Bronchial epithelial cell (primary cell): ENCODE measurements at regions not wholly inside any gene's neighbourhood (a gene's known extent, or its start where the extent isn't known, plus 50 kb on each side); places are given as distances from the start of the nearest gene placed in this dataset.

Source experiments
- DNase-seq: peaks from one replicate; pipeline ENCODE4 v3.0.0-alpha.2; 2010; ENCODE audit warnings: low read depth
- FAIRE-seq: peaks from 2 replicates; lab custom pipeline; 2011; peaks lifted over from hg19 to GRCh38; lab: Jason Lieb, UNC
- H3K27me3 ChIP-seq: 2 replicates; pipeline ENCODE4 v1.5.1; 2011; ENCODE audit warnings: low read length; ENCODE audit not compliant: control insufficient read depth, insufficient read depth
- H3K36me3 ChIP-seq: 2 replicates; pipeline ENCODE4 v1.5.1; 2011; ENCODE audit warnings: low read length; ENCODE audit not compliant: control insufficient read depth, insufficient read depth
- H3K4me3 ChIP-seq: 2 replicates; pipeline ENCODE4 v1.5.1; 2011; ENCODE audit warnings: mild to moderate bottlenecking, low read depth, low read length, control low read depth
- TF ChIP-seq, protein P1 (sequence below): IDR thresholded peaks from 2 replicates; pipeline ENCODE4 v1.5.1; 2011; ENCODE audit warnings: mild to moderate bottlenecking, moderate library complexity, low read length, control low read depth, inconsistent platforms; ENCODE audit not compliant: insufficient read depth, severe bottlenecking

DNA sequence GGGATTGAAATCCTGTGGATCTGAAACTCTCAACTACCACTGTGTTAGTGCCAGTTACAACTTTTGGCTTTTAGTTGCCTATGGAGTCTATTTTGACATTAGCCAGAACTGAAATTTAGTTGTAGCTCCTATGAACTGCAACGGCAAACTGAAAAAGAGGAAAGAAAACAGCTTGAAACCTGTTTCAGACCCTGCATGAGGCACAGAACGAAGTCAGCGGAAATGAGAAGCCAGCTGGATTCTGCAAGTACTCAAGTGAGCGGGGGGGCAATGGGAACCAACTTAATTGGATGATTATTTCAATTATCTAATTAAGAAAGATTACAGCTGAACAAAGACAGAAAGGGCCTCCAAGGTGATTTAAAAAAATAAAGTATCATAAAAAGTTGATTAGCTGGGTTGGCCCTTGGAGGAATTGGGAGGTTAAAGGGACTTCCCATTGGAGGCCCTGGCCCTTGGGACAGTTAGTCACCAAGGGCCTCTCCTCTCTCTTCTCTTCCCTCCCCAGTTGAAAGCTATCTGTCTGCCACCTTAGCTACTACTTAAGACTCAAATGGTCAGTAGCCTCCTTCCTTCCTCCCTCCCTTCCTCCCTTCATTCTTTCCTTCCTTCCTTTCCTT lies 352.1 kb downstream of the SHQ1 start:
- DNase-seq (no peak), FAIRE-seq (no peak)
- no peaks in the 10 kb centered on the region for H3K36me3 ChIP-seq
- TF ChIP-seq, protein P1, sequence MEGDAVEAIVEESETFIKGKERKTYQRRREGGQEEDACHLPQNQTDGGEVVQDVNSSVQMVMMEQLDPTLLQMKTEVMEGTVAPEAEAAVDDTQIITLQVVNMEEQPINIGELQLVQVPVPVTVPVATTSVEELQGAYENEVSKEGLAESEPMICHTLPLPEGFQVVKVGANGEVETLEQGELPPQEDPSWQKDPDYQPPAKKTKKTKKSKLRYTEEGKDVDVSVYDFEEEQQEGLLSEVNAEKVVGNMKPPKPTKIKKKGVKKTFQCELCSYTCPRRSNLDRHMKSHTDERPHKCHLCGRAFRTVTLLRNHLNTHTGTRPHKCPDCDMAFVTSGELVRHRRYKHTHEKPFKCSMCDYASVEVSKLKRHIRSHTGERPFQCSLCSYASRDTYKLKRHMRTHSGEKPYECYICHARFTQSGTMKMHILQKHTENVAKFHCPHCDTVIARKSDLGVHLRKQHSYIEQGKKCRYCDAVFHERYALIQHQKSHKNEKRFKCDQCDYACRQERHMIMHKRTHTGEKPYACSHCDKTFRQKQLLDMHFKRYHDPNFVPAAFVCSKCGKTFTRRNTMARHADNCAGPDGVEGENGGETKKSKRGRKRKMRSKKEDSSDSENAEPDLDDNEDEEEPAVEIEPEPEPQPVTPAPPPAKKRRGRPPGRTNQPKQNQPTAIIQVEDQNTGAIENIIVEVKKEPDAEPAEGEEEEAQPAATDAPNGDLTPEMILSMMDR: no peak
- no peak overlapping the region for H3K4me3 ChIP-seq
- H3K27me3 ChIP-seq: no peaks in the 10 kb centered on the region

DNA sequence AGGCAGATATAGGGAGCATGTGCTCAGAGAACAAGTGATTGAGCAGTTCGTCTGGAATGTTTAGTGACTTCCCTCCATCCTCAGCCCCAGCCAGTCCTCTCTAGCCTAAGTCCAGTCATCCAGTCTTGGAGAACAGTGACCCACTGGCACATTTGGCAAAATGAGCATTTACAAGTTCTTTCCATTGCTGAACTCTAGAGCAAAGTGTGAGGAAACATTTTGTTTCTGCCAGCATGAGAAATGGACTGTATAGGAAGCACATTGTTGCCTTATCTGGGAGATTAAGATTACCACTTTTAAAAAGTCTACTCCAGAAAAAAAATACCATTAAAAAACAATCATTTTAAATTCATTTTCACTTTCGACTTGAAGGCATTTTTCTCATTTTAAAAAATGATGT lies 353.6 kb downstream of the SHQ1 start:
- no peaks in the 10 kb centered on the region for H3K27me3 ChIP-seq
- no peak for DNase-seq
- no peak for FAIRE-seq
- no peak overlapping the region for H3K4me3 ChIP-seq
- H3K36me3 ChIP-seq: no peaks in the 10 kb centered on the region
- TF ChIP-seq, protein P1: no peak

DNA sequence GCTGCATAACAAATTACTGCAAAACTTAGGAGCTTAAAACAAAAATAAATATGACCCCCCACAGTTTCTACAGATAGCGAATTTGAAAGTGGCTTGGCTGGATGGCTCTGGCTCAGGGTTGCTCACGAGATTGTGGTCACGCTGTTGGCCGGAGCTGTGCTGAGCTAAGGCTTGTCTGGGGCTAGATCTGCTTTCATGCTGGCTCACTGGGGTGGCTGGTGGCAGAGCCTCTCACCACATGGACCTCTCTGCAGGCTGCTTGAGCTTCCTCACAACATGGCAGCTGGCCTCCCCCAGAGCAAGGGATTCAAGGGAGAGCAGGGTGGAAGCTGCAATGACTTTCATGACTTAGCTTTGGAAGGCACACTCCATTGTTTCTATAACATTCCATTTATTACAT lies 354.1 kb downstream of the SHQ1 start:
- Histone ChIP-seq H3K4me3 (no peak overlapping the region), H3K27me3 (no peaks in the 10 kb centered on the region), H3K36me3 (no peaks in the 10 kb centered on the region)
- TF ChIP-seq, protein P1: no peak
- DNase-seq (no peak), FAIRE-seq (no peak)

DNA sequence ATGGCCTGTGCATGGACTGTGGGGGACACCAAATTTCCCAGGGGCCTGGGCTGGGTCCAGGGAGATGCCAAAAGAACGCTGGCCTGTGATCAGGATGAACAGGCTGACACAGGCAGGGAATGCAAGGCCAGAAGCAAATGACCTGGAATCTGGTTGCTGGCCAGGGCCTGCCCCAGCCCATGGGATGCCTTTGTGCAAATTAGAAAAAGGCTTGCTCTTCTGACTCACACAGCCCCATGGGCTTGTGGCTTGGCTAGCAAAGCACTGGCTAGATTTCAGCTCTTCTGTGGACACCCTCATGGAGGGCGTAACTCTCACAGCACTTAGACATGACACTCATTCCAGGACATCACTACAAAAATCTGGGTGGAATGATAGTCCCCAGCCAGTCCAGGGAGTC lies 356.0 kb downstream of the SHQ1 start:
- DNase-seq (peak; percentile 86), FAIRE-seq (peak; percentile 13)
- Histone ChIP-seq H3K36me3 (no peaks in the 10 kb centered on the region), H3K27me3 (no peaks in the 10 kb centered on the region), H3K4me3 (no peak overlapping the region)
- TF ChIP-seq, protein P1: no peak

DNA sequence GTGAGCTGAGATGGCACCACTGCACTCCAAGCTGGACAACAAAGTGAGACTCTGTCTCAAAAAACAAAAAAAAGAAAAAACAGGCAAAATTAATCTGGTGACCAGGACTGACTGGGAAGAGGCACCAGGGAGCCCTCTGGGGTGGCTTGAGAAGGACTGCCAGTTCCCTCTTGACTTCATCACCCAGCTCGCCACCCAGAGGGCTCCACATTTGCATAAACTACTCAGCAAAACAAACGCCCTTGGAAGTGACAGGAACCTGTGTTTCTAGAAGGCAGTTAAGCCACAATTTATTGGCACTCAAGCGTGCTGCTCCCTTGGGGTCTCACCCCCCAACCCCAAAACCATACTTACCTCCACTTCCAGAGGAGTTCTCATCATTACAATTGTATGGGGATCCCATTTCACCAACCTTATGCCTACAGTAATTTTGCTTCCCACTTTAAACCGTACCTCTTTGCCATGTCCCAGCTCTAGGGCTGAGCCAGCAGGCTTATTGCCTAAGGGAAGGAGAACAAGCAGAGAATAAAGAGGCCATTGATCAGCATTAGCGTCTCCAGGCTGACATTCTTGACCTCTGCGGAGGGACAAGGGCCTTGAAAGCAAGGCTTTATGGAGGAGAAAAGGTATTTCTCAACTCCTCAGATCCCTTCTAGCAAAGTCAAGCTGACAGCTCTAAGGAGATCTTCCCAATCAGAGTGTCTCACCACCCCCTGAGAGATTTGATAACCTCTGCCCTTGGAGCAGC lies 357.4 kb downstream of the SHQ1 start:
- no peaks in the 10 kb centered on the region for H3K36me3 ChIP-seq
- H3K27me3 ChIP-seq: no peaks in the 10 kb centered on the region
- DNase-seq: no peak
- no peak overlapping the region for H3K4me3 ChIP-seq
- TF ChIP-seq, protein P1: no peak
- FAIRE-seq: no peak
